ENCODE measurements at regions not wholly inside any gene's neighbourhood (a gene's known extent, or its start where the extent isn't known, plus 50 kb on each side); places are given as distances from the start of the nearest gene placed in this dataset.

DNA sequence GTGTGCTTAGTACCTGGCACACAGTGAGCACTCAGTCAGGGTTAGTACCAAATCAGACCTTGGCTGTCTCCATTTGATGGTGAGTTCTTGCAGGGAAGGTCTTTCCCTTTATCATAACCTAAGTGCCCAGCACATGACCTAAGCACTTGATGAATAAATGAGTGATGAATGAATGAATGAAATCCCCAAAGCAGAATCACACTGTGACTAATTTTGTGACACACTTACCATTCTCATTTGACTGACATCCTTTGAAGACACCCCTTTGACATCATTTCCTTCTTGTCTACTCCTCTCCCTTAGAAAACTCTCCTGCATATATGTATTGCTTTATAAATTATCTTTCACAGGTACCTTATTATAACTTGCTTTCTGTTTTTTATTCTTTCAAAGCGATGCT, 130.2 kb upstream of the ELL2 start:
- 95% methylated on average over 1 of the region's 1 CpG for WGBS (ENCODE audit: low lambda C conversion rate)
- DNase-seq: no peak
- POLR2A ChIA-PET: no interaction called here
- H3K9ac ChIP-seq: no peak overlapping the region
- no peaks in the 10 kb centered on the region for H4K20me1 ChIP-seq (ENCODE audit: insufficient read depth)
- H3K9me2 ChIP-seq: no peaks in the 10 kb centered on the region
- H3K4me2 ChIP-seq: no peak overlapping the region
- no peak overlapping the region for H3K4me3 ChIP-seq (ENCODE audit: low read depth in 2 of 2, low read length in 1 of 2)
- H3K4me1 ChIP-seq (ENCODE audit: control insufficient read depth in 1 of 2, insufficient read depth in 2 of 2, low read depth in 1 of 2, low read length in 1 of 2): peaks cover 2 to 21% of the 10 kb centered on the region in 2 experiments; a peak in 3 of 4 replicates
- H3F3A ChIP-seq (replicated peaks; ENCODE audit: insufficient read depth): peaks cover 19% of the 10 kb centered on the region
- no peaks in the 10 kb centered on the region for H3K79me2 ChIP-seq (ENCODE audit: insufficient read depth)
- H3K27me3 ChIP-seq (ENCODE audit: insufficient read depth): no peaks in the 10 kb centered on the region
- no peak overlapping the region for H3K27ac ChIP-seq (ENCODE audit: low read depth in 2 of 2, low read length in 1 of 2)
- H3K36me3 ChIP-seq (replicated peaks in 1 of 2; ENCODE audit: control insufficient read depth in 1 of 2, insufficient read depth in 2 of 2, low read length in 1 of 2): no peaks in the 10 kb centered on the region
- CTCF ChIA-PET: no interaction called here
- no peaks in the 10 kb centered on the region for H3K9me3 ChIP-seq
- no peak overlapping the region for H2AFZ ChIP-seq (ENCODE audit: low read depth)
- TF ChIP-seq ELF1 (IDR thresholded peaks at IDR 0.05) (no peak), RCOR1 (IDR thresholded peaks at IDR 0.05; ENCODE audit: low read length) (no peak), MXI1 (IDR thresholded peaks at IDR 0.05; ENCODE audit: low read depth, low read length) (no peak), EZH2phosphoT487 (IDR thresholded peaks at IDR 0.05; ENCODE audit: borderline replicate concordance, low read depth) (no peak), REST (IDR thresholded peaks at IDR 0.05; ENCODE audit: low read depth, low read length) (no peak), TEAD4 (IDR thresholded peaks at IDR 0.05; ENCODE audit: borderline replicate concordance, insufficient read depth) (no peak), NRF1 (IDR thresholded peaks at IDR 0.05; ENCODE audit: low read depth, low read length) (no peak), TAF1 (IDR thresholded peaks at IDR 0.05; ENCODE audit: borderline replicate concordance, low read depth, low read length) (no peak), SIN3A (IDR thresholded peaks at IDR 0.05; ENCODE audit: borderline replicate concordance, low read depth, low read length) (no peak), RXRA (IDR thresholded peaks at IDR 0.05; ENCODE audit: borderline replicate concordance, low read depth) (no peak), FOXM1 (IDR thresholded peaks at IDR 0.05; ENCODE audit: low read depth) (no peak), SMC3 (IDR thresholded peaks at IDR 0.05; ENCODE audit: low read depth, low read length) (no peak), POLR2AphosphoS5 (IDR thresholded peaks at IDR 0.05; ENCODE audit: low read depth, low read length) (no peak), RFX5 (IDR thresholded peaks at IDR 0.05; ENCODE audit: low read length) (no peak), TCF12 (IDR thresholded peaks at IDR 0.05) (no peak), GATA2 (CRISPR knock-in tag; IDR thresholded peaks at IDR 0.05) (no peak), YY1 (IDR thresholded peaks at IDR 0.05; ENCODE audit: low read depth) (no peak), NFIC (IDR thresholded peaks at IDR 0.05; ENCODE audit: borderline replicate concordance) (no peak)
- TF ChIP-seq, protein P1, sequence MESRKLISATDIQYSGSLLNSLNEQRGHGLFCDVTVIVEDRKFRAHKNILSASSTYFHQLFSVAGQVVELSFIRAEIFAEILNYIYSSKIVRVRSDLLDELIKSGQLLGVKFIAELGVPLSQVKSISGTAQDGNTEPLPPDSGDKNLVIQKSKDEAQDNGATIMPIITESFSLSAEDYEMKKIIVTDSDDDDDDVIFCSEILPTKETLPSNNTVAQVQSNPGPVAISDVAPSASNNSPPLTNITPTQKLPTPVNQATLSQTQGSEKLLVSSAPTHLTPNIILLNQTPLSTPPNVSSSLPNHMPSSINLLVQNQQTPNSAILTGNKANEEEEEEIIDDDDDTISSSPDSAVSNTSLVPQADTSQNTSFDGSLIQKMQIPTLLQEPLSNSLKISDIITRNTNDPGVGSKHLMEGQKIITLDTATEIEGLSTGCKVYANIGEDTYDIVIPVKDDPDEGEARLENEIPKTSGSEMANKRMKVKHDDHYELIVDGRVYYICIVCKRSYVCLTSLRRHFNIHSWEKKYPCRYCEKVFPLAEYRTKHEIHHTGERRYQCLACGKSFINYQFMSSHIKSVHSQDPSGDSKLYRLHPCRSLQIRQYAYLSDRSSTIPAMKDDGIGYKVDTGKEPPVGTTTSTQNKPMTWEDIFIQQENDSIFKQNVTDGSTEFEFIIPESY (IDR thresholded peaks at IDR 0.05; ENCODE audit: borderline replicate concordance, low read depth): no peak
- TF ChIP-seq, protein P2, sequence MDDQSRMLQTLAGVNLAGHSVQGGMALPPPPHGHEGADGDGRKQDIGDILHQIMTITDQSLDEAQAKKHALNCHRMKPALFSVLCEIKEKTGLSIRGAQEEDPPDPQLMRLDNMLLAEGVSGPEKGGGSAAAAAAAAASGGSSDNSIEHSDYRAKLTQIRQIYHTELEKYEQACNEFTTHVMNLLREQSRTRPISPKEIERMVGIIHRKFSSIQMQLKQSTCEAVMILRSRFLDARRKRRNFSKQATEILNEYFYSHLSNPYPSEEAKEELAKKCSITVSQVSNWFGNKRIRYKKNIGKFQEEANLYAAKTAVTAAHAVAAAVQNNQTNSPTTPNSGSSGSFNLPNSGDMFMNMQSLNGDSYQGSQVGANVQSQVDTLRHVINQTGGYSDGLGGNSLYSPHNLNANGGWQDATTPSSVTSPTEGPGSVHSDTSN (IDR thresholded peaks at IDR 0.05): no peak

Data from SK-N-SH (cell line).